ENCODE measurements at regions not wholly inside any gene's neighbourhood (a gene's known extent, or its start where the extent isn't known, plus 50 kb on each side); places are given as distances from the start of the nearest gene placed in this dataset.

DNA sequence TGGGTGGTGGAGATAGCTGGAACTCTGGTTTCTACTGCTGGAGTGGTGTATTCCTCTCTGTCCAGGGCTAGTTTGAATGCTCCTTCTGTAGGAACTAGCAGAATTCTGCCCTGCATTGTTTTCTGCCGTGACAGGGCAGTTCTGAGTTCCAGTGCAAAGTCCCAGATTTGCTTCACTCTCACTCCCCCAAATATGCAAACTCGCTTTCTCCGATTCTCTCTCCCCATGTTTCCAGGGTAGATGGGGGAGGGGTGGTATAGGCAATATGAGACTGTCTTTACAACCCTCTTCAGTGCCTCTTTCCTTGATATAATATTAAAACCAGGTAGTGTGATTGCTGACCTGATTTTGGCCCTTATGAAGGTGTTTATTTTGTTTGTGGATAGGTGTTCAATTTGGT is 693.3 kb upstream of the GRM3 start:
- H3K4me3 ChIP-seq (ENCODE audit: insufficient read depth, low read length, poor library complexity, severe bottlenecking), result no peak overlapping the region
- no peaks in the 10 kb centered on the region for H4K20me1 ChIP-seq (ENCODE audit: low read depth, low read length)
- TF ChIP-seq CTCF (IDR thresholded peaks at IDR 0.05; ENCODE audit: insufficient read depth, low read length, poor library complexity, severe bottlenecking), result no peak
- no peak for TF ChIP-seq EZH2phosphoT487 (conservative IDR thresholded peaks at IDR 0.05; ENCODE audit: low read length)

GRCh38 chr7:85947767-85948166 is 695.9 kb upstream of the GRM3 start:
- Histone ChIP-seq H3K4me3 (ENCODE audit: insufficient read depth, low read length, poor library complexity, severe bottlenecking) (no peak overlapping the region), H3K9ac (ENCODE audit: low read length) (no peak overlapping the region), H3K27ac (ENCODE audit: low read depth, low read length) (no peak overlapping the region), H3K79me2 (ENCODE audit: insufficient read depth, low read length) (no peaks in the 10 kb centered on the region), H3F3A (ENCODE audit: insufficient read depth) (no peaks in the 10 kb centered on the region), H3K27me3 (ENCODE audit: low read length) (no peaks in the 10 kb centered on the region), H2AFZ (ENCODE audit: low read depth, low read length, severe bottlenecking) (no peak overlapping the region), H3K9me2 (replicated peaks; ENCODE audit: insufficient read depth, low read length) (no peaks in the 10 kb centered on the region), H3K36me3 (ENCODE audit: low read length) (no peaks in the 10 kb centered on the region), H4K20me1 (ENCODE audit: low read depth, low read length) (no peaks in the 10 kb centered on the region), H3K4me2 (ENCODE audit: low read depth, low read length, poor library complexity, severe bottlenecking) (no peak overlapping the region), H3K9me3 (ENCODE audit: insufficient read depth, low read length) (no peaks in the 10 kb centered on the region)
- no peak for TF ChIP-seq EZH2phosphoT487 (conservative IDR thresholded peaks at IDR 0.05; ENCODE audit: low read length)
- no peak for TF ChIP-seq CTCF (IDR thresholded peaks at IDR 0.05; ENCODE audit: insufficient read depth, low read length, poor library complexity, severe bottlenecking)

More for the DNA sequence above, 693.3 kb upstream of the GRM3 start:
- no peaks in the 10 kb centered on the region for H3K9me2 ChIP-seq (replicated peaks; ENCODE audit: insufficient read depth, low read length)
- no peak overlapping the region for H3K27ac ChIP-seq (ENCODE audit: low read depth, low read length)
- H3K9ac ChIP-seq (ENCODE audit: low read length), result no peak overlapping the region
- no peaks in the 10 kb centered on the region for H3K79me2 ChIP-seq (ENCODE audit: insufficient read depth, low read length)
- no peaks in the 10 kb centered on the region for H3K36me3 ChIP-seq (ENCODE audit: low read length)
- H3K9me3 ChIP-seq (ENCODE audit: insufficient read depth, low read length), result no peaks in the 10 kb centered on the region
- no peaks in the 10 kb centered on the region for H3F3A ChIP-seq (ENCODE audit: insufficient read depth)
- H3K4me2 ChIP-seq (ENCODE audit: low read depth, low read length, poor library complexity, severe bottlenecking), result no peak overlapping the region
- no peak overlapping the region for H2AFZ ChIP-seq (ENCODE audit: low read depth, low read length, severe bottlenecking)
- no peaks in the 10 kb centered on the region for H3K27me3 ChIP-seq (ENCODE audit: low read length)

DNA sequence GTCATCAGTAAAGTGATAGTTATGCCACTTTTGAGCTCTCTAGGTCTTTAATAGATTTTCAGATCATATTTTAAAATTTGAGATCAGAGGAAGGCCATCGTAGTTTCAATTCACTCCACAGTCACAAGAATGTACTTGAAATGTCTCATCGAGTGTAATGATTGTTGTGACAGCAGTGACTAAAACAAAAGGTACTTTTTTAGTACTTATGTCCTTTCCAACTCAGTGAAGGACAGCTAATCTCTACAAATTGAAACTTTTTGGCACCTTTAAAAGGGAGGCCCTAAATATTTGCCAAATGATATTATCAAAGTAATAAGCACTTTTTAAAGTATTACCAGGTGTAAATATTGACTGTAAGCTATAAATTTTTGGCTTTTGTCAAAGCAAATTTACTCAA is 702.9 kb upstream of the GRM3 start:
- H3K79me2 ChIP-seq (ENCODE audit: insufficient read depth, low read length), result no peaks in the 10 kb centered on the region
- no peaks in the 10 kb centered on the region for H3K9me3 ChIP-seq (ENCODE audit: insufficient read depth, low read length)
- H4K20me1 ChIP-seq (ENCODE audit: low read depth, low read length), result no peaks in the 10 kb centered on the region
- H3K9ac ChIP-seq (ENCODE audit: low read length), result no peak overlapping the region
- H3F3A ChIP-seq (ENCODE audit: insufficient read depth), result no peaks in the 10 kb centered on the region
- no peak overlapping the region for H2AFZ ChIP-seq (ENCODE audit: low read depth, low read length, severe bottlenecking)
- no peak overlapping the region for H3K27ac ChIP-seq (ENCODE audit: low read depth, low read length)
- TF ChIP-seq CTCF (IDR thresholded peaks at IDR 0.05; ENCODE audit: insufficient read depth, low read length, poor library complexity, severe bottlenecking) (no peak), EZH2phosphoT487 (conservative IDR thresholded peaks at IDR 0.05; ENCODE audit: low read length) (no peak)
- no peaks in the 10 kb centered on the region for H3K27me3 ChIP-seq (ENCODE audit: low read length)
- H3K4me3 ChIP-seq (ENCODE audit: insufficient read depth, low read length, poor library complexity, severe bottlenecking), result no peak overlapping the region
- H3K9me2 ChIP-seq (replicated peaks; ENCODE audit: insufficient read depth, low read length), result 0 out of 2 replicates have a peak, but pooled peaks cover 3% of the 10 kb centered on the region
- no peaks in the 10 kb centered on the region for H3K36me3 ChIP-seq (ENCODE audit: low read length)
- no peak overlapping the region for H3K4me2 ChIP-seq (ENCODE audit: low read depth, low read length, poor library complexity, severe bottlenecking)

Measured in SU-DHL-6 (cell line).